ENCODE measurements at regions not wholly inside any gene's neighbourhood (a gene's known extent, or its start where the extent isn't known, plus 50 kb on each side); places are given as distances from the start of the nearest gene placed in this dataset.

DNA sequence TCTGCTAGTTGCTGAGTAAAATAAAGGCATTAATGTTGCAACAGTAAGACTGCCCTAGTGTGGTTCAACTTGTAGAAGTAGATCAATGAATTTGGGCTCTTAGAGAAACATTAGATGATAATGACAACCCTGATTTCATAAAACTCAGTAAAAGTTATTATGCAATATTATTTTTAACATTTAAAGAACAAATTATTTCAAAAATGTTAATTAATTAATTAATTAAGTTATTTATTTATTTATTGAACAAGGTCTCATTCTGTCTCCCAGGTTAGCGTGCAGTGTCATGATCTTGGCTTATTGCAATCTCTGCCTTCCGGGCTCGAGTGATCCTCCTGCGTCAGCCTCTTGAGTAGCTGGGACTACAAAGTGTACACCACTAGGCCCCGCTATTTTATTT, 1016.4 kb downstream of the VRK1 start:
- POLR2A ChIA-PET (ENCODE audit: unreplicated experiment) = no interaction called here
- Histone ChIP-seq H2AK5ac (ENCODE audit: low read depth, low read length) (no peak overlapping the region), H4K8ac (ENCODE audit: low read depth in 2 of 2, low read length in 2 of 2) (no peak overlapping the region), H3K9ac (ENCODE audit: low read depth, low read length) (no peak overlapping the region), H3K9me1 (ENCODE audit: insufficient read depth, low read length) (no peaks in the 10 kb centered on the region), H3K4me3 (ENCODE audit: insufficient read depth, low read depth, low read length) (no peak overlapping the region), H2AK9ac (replicated peaks; ENCODE audit: low read depth, low read length, poor library complexity) (no peak overlapping the region), H4K20me1 (ENCODE audit: insufficient read depth, low read length) (no peaks in the 10 kb centered on the region), H3K23ac (ENCODE audit: low read depth, low read length) (no peak overlapping the region), H3K4ac (ENCODE audit: low read depth, low read length) (no peak overlapping the region), H3K9me3 (ENCODE audit: control insufficient read depth, insufficient read depth, low read length) (peaks cover 9% of the 10 kb centered on the region), H3K4me2 (ENCODE audit: low read depth, low read length) (no peak overlapping the region), H2BK15ac (ENCODE audit: low read depth, low read length) (no peak overlapping the region), H3K56ac (ENCODE audit: extremely low read depth, insufficient read depth, low read length) (no peak overlapping the region), H3K18ac (ENCODE audit: low read depth, low read length) (no peak overlapping the region), H2AFZ (replicated peaks; ENCODE audit: low read length, poor library complexity) (no peak overlapping the region), H4K5ac (ENCODE audit: low read depth, low read length) (no peak overlapping the region), H2BK120ac (ENCODE audit: low read depth, low read length) (no peak overlapping the region), H3K36me3 (ENCODE audit: control insufficient read depth, insufficient read depth, low read length) (no peaks in the 10 kb centered on the region), H4K91ac (ENCODE audit: insufficient read depth, low read depth, low read length) (no peak overlapping the region), H3K27ac (ENCODE audit: insufficient read depth, low read length) (no peak overlapping the region), H3K14ac (replicated peaks; ENCODE audit: low read depth, low read length) (no peak overlapping the region), H2BK5ac (ENCODE audit: low read depth, low read length, poor library complexity, severe bottlenecking) (no peak overlapping the region), H3K4me1 (ENCODE audit: control insufficient read depth, insufficient read depth, low read length) (no peaks in the 10 kb centered on the region), H2BK20ac (ENCODE audit: low read depth, low read length) (no peak overlapping the region), H3K27me3 (ENCODE audit: control insufficient read depth, insufficient read depth, low read length) (no peaks in the 10 kb centered on the region), H3K79me1 (ENCODE audit: low read depth in 1 of 2, low read length in 2 of 2) (no peaks in the 10 kb centered on the region)
- CTCF ChIA-PET = no interaction called here
- no TSS peak for BruUV-seq (replicated peaks)
- DNase-seq (no peak), ATAC-seq (ENCODE audit: low read depth) (no peak)
- TF ChIP-seq, protein P1, sequence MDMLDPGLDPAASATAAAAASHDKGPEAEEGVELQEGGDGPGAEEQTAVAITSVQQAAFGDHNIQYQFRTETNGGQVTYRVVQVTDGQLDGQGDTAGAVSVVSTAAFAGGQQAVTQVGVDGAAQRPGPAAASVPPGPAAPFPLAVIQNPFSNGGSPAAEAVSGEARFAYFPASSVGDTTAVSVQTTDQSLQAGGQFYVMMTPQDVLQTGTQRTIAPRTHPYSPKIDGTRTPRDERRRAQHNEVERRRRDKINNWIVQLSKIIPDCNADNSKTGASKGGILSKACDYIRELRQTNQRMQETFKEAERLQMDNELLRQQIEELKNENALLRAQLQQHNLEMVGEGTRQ (IDR thresholded peaks at IDR 0.05; ENCODE audit: low read depth, low read length) = no peak
- TF ChIP-seq RAD21 (IDR thresholded peaks at IDR 0.05; ENCODE audit: low read length) (no peak), BHLHE40 (IDR thresholded peaks at IDR 0.05; ENCODE audit: low read depth, low read length) (no peak), CHD1 (IDR thresholded peaks at IDR 0.05; ENCODE audit: low read depth, low read length) (no peak), MXI1 (IDR thresholded peaks at IDR 0.05; ENCODE audit: borderline replicate concordance, low read depth, low read length) (no peak), CTCF (conservative IDR thresholded peaks at IDR 0.05; ENCODE audit: low read depth, low read length) (no peak), POLR2A (IDR thresholded peaks at IDR 0.05; ENCODE audit: low read depth, low read length) (no peak), SMC3 (IDR thresholded peaks at IDR 0.05; ENCODE audit: low read depth, low read length) (no peak), MAZ (IDR thresholded peaks at IDR 0.05; ENCODE audit: borderline replicate concordance, low read depth, low read length) (no peak), MAFK (IDR thresholded peaks at IDR 0.05; ENCODE audit: low read depth, low read length) (no peak), RCOR1 (IDR thresholded peaks at IDR 0.05; ENCODE audit: insufficient replicate concordance, low read length) (no peak), RFX5 (IDR thresholded peaks at IDR 0.05; ENCODE audit: low read depth, low read length) (no peak), NFE2L2 (IDR thresholded peaks at IDR 0.05; ENCODE audit: low read depth, low read length) (no peak)
- TF ChIP-seq, protein P2, sequence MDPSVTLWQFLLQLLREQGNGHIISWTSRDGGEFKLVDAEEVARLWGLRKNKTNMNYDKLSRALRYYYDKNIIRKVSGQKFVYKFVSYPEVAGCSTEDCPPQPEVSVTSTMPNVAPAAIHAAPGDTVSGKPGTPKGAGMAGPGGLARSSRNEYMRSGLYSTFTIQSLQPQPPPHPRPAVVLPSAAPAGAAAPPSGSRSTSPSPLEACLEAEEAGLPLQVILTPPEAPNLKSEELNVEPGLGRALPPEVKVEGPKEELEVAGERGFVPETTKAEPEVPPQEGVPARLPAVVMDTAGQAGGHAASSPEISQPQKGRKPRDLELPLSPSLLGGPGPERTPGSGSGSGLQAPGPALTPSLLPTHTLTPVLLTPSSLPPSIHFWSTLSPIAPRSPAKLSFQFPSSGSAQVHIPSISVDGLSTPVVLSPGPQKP (IDR thresholded peaks at IDR 0.05; ENCODE audit: borderline replicate concordance, low read depth, low read length) = no peak
- in situ Hi-C loops (cut with MboI; ENCODE audit: low sequenced_read_pairs) (no loop called here), intact Hi-C loops (cut with micrococcal nuclease) (no loop called here), dilution Hi-C loops (cut with HindIII; ENCODE audit: low sequenced_read_pairs, unreplicated experiment) (no loop called here)
- WGBS, 2 experiments (ENCODE audit: extremely low coverage in 2 of 2, insufficient read length in 1 of 2) = no CpG with 5 or more reads among the region's 5 CpGs

All from IMR-90 (cell line).